Pancreas (tissue), 10 donors: ENCODE measurements at regions not wholly inside any gene's neighbourhood (a gene's known extent, or its start where the extent isn't known, plus 50 kb on each side); places are given as distances from the start of the nearest gene placed in this dataset.

Source experiments
- ATAC-seq, 4 donors: fragments of 200-7000 bp; cut with Tn5 transposase; one replicate each; pipeline versions ENCODE4 v1.8.0 to v1.9.1; 2020; ENCODE audit warnings: mild to moderate bottlenecking in 4 of 4, moderate library complexity in 4 of 4
- DNase-seq, 6 donors: peaks; one replicate each; pipeline ENCODE4 v3.0.0-alpha.2; 2020
- FAIRE-seq: peaks from 2 replicates; lab custom pipeline; 2012; peaks lifted over from hg19 to GRCh38; lab: Jason Lieb, UNC
- H3K27ac ChIP-seq, 4 donors: fragments of 200-600 bp; sonication (generic); 1 replicate in 3 of 4; 2 replicates in 1 of 4; pipeline versions ENCODE4 v1.5.0 to v1.8.0; 2020
- H3K27me3 ChIP-seq, 4 donors: fragments of 200-600 bp; one replicate each; pipeline ENCODE4 v1.8.0; 2021
- H3K36me3 ChIP-seq, 3 donors: fragments of 200-600 bp; sonication (generic) in 1 of 3; one replicate each; pipeline versions ENCODE4 v1.5.0 to v1.8.0; 2020 to 2021
- H3K4me1 ChIP-seq, 3 donors: fragments of 200-600 bp; one replicate each; pipeline ENCODE4 v1.8.0; 2021
- H3K4me3 ChIP-seq, 4 donors: fragments of 200-600 bp; sonication (generic) in 2 of 4; one replicate each; pipeline versions ENCODE4 v1.5.0 to v1.8.0; 2020 to 2021
- H3K9me3 ChIP-seq, 4 donors: fragments of 200-600 bp; one replicate each; pipeline ENCODE4 v1.8.0; 2021
- WGBS, 2 donors: extraction: QIAGEN DNeasy Blood & Tissue Kit; methylation state at CpG; one replicate each; pipeline ENCODE4 v1.1.7; 2013; 5-methylcytosine and 5-hydroxymethylcytosine counted together
- intact Hi-C, 3 donors: fragments of 100-400 bp; cut with DNase I; formaldehyde crosslinking; loops; one replicate each; pipeline versions ENCODE4 v1.11.1 to v1.14.2; 2022
- TF ChIP-seq, protein P1 (sequence below), 4 donors: fragments of 200-600 bp; sonication (generic) in 3 of 4; IDR thresholded peaks; one replicate each; pipeline versions ENCODE4 v1.5.0 to v1.8.0; 2021; ENCODE audit warnings: antibody characterized with exemption in 4 of 4
- donor health status: healthy with polysubstance abuse.
- donor health status: DM: no; HTN: no; CAD: no; lungs with moderate emphysema.
- donor health status: DM: no; HTN: no; CAD: no.
- donor health status: control.
- donor health status: control.
- donor health status: Bipolar disorder and iron deficiency.
- donor health status: DM: yes; HTN: yes; CAD: no.
- donor health status: DM: no; HTN: no; CAD: no.
- donor health status: DM: no; HTN: no; CAD: no.
- donor health status: DM: yes; HTN: yes; CAD: no.

- FAIRE-seq (no peak), DNase-seq (no peak), ATAC-seq (peak in 2 of 4 donors; percentile 17 to 53)
- no peaks in the 10 kb centered on the region for H3K27me3 ChIP-seq
- H3K36me3 ChIP-seq: no peaks in the 10 kb centered on the region
- H3K9me3 ChIP-seq: no peaks in the 10 kb centered on the region
- no peaks in the 10 kb centered on the region for H3K4me1 ChIP-seq
- no peak overlapping the region for H3K27ac ChIP-seq
- no peak overlapping the region for H3K4me3 ChIP-seq
- intact Hi-C loops: no loop called here
- TF ChIP-seq, protein P1, sequence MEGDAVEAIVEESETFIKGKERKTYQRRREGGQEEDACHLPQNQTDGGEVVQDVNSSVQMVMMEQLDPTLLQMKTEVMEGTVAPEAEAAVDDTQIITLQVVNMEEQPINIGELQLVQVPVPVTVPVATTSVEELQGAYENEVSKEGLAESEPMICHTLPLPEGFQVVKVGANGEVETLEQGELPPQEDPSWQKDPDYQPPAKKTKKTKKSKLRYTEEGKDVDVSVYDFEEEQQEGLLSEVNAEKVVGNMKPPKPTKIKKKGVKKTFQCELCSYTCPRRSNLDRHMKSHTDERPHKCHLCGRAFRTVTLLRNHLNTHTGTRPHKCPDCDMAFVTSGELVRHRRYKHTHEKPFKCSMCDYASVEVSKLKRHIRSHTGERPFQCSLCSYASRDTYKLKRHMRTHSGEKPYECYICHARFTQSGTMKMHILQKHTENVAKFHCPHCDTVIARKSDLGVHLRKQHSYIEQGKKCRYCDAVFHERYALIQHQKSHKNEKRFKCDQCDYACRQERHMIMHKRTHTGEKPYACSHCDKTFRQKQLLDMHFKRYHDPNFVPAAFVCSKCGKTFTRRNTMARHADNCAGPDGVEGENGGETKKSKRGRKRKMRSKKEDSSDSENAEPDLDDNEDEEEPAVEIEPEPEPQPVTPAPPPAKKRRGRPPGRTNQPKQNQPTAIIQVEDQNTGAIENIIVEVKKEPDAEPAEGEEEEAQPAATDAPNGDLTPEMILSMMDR (IDR thresholded peaks at IDR 0.05): no peak
Measured at GRCh38 chr3:166243511-166243910, 406.3 kb upstream of the BCHE start.

DNA sequence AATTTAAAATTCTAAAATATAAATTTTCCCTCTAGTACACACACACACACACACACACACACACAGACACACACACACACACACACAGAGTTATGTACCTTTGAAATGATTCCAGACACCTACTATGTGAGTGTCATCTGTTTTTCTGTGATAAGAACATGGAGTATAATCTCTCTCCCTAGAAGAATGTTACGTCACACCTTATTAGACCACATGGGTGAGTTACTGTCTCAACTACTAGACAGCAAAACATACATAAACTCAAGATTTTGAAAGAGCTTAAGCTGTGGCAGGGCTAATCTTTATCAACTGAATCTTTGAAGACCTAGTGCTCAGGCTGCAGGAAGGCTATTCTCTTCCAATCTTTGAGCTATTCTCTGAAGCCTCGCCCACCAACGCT is 385.9 kb upstream of the BCHE start:
- DNase-seq (no peak), FAIRE-seq (no peak), ATAC-seq (no peak)
- H3K27me3 ChIP-seq: no peaks in the 10 kb centered on the region
- H3K4me1 ChIP-seq: no peaks in the 10 kb centered on the region
- intact Hi-C loops: no loop called here
- H3K9me3 ChIP-seq: no peaks in the 10 kb centered on the region
- 77 to 84% methylated on average over 3 of the region's 3 CpGs for WGBS, 2 donors
- no peak overlapping the region for H3K27ac ChIP-seq
- TF ChIP-seq, protein P1 (IDR thresholded peaks at IDR 0.05): no peak
- no peak overlapping the region for H3K4me3 ChIP-seq
- H3K36me3 ChIP-seq: no peaks in the 10 kb centered on the region

DNA sequence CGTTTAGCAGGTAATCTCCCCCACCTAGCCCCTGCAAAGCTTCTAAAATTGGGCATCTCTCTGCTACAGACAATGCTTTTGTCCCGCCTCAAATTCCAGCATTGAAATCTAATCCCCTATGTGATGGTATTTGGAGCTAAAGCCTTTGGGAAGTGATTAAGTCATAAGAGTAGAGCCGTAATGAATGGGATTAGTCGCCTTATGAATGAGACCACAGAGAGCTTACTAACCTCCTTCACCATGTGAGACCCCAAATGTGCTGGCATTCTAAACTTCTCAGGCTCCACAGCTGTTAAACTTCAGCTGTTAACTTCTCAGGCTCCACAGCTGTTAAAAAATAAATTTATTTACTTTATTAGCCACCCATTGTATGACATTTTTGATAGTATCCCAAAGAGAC is 374.2 kb upstream of the BCHE start:
- H3K4me3 ChIP-seq: no peak overlapping the region
- intact Hi-C loops: no loop called here
- H3K4me1 ChIP-seq: no peaks in the 10 kb centered on the region
- no peak for FAIRE-seq
- H3K36me3 ChIP-seq: no peaks in the 10 kb centered on the region
- no peaks in the 10 kb centered on the region for H3K9me3 ChIP-seq
- 67 to 74% methylated on average over 4 of the region's 4 CpGs for WGBS, 2 donors
- H3K27me3 ChIP-seq: no peaks in the 10 kb centered on the region
- TF ChIP-seq, protein P1 (IDR thresholded peaks at IDR 0.05): no peak
- no peak for DNase-seq
- no peak overlapping the region for H3K27ac ChIP-seq
- ATAC-seq: no peak

DNA sequence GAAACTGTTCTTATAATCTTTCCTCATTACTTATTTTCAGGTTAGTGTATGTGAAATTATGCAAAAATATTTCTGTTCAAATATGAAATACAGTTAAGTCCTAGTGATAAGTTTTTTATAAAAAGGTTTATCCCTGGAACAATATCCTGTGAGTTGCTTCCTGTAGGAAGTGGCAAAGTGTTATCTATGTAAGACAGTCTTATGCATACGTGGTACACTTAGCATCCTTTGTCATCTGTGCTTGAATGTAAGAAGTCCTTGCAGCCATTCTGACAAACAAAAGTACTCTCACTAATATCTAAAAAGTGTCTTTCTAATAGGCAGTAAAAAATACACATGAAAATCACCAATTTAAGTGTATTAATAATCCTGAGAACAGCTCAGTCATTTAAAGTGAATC is 372.5 kb upstream of the BCHE start:
- Histone ChIP-seq H3K36me3 (no peaks in the 10 kb centered on the region), H3K9me3 (no peaks in the 10 kb centered on the region), H3K4me1 (no peaks in the 10 kb centered on the region), H3K4me3 (no peak overlapping the region), H3K27ac (no peak overlapping the region), H3K27me3 (no peaks in the 10 kb centered on the region)
- intact Hi-C loops: no loop called here
- TF ChIP-seq, protein P1 (IDR thresholded peaks at IDR 0.05): no peak
- WGBS, 2 donors: 32 to 53% methylated on average over 1 of the region's 1 CpG
- DNase-seq (no peak), FAIRE-seq (no peak), ATAC-seq (no peak)

DNA sequence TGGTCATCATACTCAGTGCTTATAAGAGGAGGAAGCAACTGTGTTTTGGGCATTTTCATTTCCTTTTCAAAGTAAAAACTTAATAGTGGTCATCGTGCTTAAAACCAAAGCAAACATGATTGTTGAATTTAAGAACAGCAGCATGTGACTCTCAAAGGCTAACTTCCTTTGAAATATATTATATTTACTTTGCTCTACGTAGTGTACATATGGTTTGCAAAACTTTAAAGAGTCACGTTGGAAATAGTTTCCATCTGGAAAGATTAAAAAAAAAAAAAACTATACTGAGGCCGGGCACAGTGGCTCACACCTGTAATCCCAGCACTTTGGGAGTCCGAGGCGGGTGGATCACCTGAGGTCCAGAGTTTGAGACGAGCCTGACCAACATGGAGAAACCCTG is 367.9 kb upstream of the BCHE start:
- no peak overlapping the region for H3K4me3 ChIP-seq
- intact Hi-C loops: no loop called here
- H3K36me3 ChIP-seq: no peaks in the 10 kb centered on the region
- no peak for FAIRE-seq
- H3K27ac ChIP-seq: no peak overlapping the region
- no peaks in the 10 kb centered on the region for H3K4me1 ChIP-seq
- H3K9me3 ChIP-seq: no peaks in the 10 kb centered on the region
- no peak for ATAC-seq
- DNase-seq: no peak
- WGBS, 2 donors: 51 to 61% methylated on average over 7 of the region's 7 CpGs
- TF ChIP-seq, protein P1 (IDR thresholded peaks at IDR 0.05): no peak
- no peaks in the 10 kb centered on the region for H3K27me3 ChIP-seq
